Thyroid gland (tissue), 4 donors: ENCODE measurements at regions not wholly inside any gene's neighbourhood (a gene's known extent, or its start where the extent isn't known, plus 50 kb on each side); places are given as distances from the start of the nearest gene placed in this dataset.

Source experiments
- DNase-seq, 2 donors: peaks; one replicate each; pipeline ENCODE4 v3.0.0-alpha.2; 2019
- H3K27ac ChIP-seq, 3 donors: fragments of 200-600 bp; sonication (generic); 1 replicate in 2 of 3; 2 replicates in 1 of 3; pipeline ENCODE4 v1.5.1; 2016 to 2019; ENCODE audit warnings: mild to moderate bottlenecking in 1 of 3, moderate library complexity in 1 of 3
- H3K27me3 ChIP-seq: fragments of 200-600 bp; sonication (generic); one replicate; pipeline ENCODE4 v1.5.1; 2019
- H3K36me3 ChIP-seq, 2 donors: fragments of 200-600 bp; sonication (generic); one replicate each; pipeline ENCODE4 v1.5.1; 2016 to 2019
- H3K4me1 ChIP-seq, 2 donors: fragments of 200-600 bp; sonication (generic); one replicate each; pipeline ENCODE4 v1.5.1; 2017 to 2019
- H3K4me3 ChIP-seq, 3 donors: fragments of 200-600 bp; sonication (generic); replicated peaks in 1 of 3; 1 replicate in 2 of 3; 2 replicates in 1 of 3; pipeline ENCODE4 v1.5.1; 2016; ENCODE audit warnings: mild to moderate bottlenecking in 1 of 3
- H3K9me3 ChIP-seq: fragments of 200-600 bp; sonication (generic); one replicate; pipeline ENCODE4 v1.5.1; 2017
- POLR2A ChIP-seq, 2 donors: fragments of 450-650 bp; IDR thresholded peaks; one replicate each; pipeline ENCODE4 v1.6.1; 2017; ENCODE audit warnings: antibody characterized with exemption in 2 of 2, mild to moderate bottlenecking in 2 of 2, moderate library complexity in 1 of 2
- WGBS, 2 donors: methylation state at CpG; one replicate each; pipeline ENCODE4 v1.1.5; 2017; 5-methylcytosine and 5-hydroxymethylcytosine counted together
- intact Hi-C: fragments of 100-400 bp; cut with DNase I; formaldehyde crosslinking; loops from one replicate; pipeline ENCODE4 v1.15.1; 2023
- TF ChIP-seq, protein P1 (sequence below), 6 experiments: fragments of 200-600 bp in 3 of 6; fragments of 450-650 bp in 3 of 6; sonication (generic) in 3 of 6; IDR thresholded peaks; one replicate each; pipeline ENCODE4 v1.5.1; 2016 to 2019; ENCODE audit warnings: antibody characterized with exemption in 6 of 6, mild to moderate bottlenecking in 2 of 6, inconsistent platforms in 1 of 6, moderate library complexity in 1 of 6

DNA sequence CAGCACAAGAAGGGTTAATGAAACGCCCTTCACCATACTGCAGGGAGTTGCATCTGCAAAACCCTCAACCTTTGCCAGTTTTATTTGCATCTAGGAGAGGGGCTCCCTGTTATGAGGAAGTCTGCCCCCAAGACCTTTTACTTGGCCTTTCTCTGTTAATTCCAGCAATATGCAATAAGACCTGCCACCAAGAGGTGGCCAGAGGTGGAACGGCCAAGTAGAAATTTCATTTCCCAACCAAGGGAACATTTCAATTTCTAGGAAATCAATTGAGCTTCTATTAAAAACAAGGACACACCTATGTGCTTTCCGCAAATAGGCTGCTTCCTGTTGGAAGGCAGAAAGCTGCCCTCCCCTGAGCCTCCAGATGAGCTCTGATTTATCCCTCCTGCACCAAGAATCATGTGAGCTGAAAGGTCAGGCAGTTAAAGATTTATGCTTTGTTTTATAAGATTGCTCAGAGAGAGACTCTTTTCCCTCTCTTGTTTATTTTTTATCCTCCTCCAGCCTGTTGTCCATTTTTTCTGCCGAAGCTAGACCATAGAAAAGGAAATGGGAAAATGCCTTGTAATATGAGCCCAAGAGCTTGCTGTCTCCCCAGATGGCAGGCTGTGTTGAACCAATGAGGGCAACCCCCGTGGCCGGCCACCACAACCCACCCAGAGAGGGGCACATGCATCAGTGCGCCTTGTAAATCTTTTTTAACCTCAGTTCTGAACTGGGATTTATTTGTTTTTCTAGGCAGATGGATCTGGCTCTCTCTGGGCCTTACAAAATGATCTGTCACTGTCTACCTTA is 572.8 kb downstream of the TLE1 start:
- Histone ChIP-seq H3K4me1 (no peaks in the 10 kb centered on the region), H3K9me3 (no peaks in the 10 kb centered on the region), H3K27ac (no peak overlapping the region), H3K4me3 (no peak overlapping the region), H3K36me3 (no peaks in the 10 kb centered on the region), H3K27me3 (no peaks in the 10 kb centered on the region)
- 72 to 74% methylated on average over 7 of the region's 7 CpGs for WGBS, 2 donors
- DNase-seq: no peak
- intact Hi-C loops: no loop called here
- TF ChIP-seq, protein P1, sequence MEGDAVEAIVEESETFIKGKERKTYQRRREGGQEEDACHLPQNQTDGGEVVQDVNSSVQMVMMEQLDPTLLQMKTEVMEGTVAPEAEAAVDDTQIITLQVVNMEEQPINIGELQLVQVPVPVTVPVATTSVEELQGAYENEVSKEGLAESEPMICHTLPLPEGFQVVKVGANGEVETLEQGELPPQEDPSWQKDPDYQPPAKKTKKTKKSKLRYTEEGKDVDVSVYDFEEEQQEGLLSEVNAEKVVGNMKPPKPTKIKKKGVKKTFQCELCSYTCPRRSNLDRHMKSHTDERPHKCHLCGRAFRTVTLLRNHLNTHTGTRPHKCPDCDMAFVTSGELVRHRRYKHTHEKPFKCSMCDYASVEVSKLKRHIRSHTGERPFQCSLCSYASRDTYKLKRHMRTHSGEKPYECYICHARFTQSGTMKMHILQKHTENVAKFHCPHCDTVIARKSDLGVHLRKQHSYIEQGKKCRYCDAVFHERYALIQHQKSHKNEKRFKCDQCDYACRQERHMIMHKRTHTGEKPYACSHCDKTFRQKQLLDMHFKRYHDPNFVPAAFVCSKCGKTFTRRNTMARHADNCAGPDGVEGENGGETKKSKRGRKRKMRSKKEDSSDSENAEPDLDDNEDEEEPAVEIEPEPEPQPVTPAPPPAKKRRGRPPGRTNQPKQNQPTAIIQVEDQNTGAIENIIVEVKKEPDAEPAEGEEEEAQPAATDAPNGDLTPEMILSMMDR (IDR thresholded peaks at IDR 0.05): peak in 1 of 6 experiments; percentile 6
- TF ChIP-seq POLR2A (IDR thresholded peaks at IDR 0.05): no peak

DNA sequence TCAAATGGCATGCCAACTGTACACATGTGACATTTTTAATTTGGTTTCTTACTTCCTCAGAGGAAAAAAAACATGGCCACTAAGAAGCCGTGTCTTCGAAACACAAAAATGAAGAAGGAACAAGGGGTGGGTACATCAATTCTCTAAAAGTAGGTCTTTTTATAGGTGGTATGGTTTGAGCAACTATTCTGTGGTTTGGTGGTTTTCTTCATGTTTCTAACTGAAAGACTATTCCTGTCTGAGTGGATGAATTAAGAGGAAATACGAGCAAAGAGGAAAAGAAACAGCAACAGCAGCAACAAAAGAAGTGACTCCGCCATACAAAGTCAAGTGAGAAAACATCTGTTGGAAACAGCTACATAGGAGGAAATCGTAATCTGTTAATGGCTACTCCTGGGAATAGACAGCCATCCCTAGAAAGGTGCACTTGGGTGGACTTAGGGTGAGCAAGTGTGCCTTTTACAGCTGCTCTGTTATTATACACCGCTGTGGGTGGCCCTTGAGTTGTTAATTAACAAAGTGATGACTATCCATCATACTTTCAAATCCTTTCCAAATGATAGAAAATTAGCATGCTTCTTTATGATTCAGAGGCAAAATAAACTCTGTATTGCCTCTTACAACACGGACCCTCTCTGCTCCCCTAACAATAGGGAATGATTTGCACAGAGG is 575.8 kb downstream of the TLE1 start:
- Histone ChIP-seq H3K27me3 (no peaks in the 10 kb centered on the region), H3K4me3 (no peak overlapping the region), H3K9me3 (no peaks in the 10 kb centered on the region), H3K27ac (no peak overlapping the region), H3K4me1 (no peaks in the 10 kb centered on the region), H3K36me3 (no peaks in the 10 kb centered on the region)
- no peak for DNase-seq
- 78 to 81% methylated on average over 7 of the region's 7 CpGs for WGBS, 2 donors
- intact Hi-C loops: no loop called here
- TF ChIP-seq, protein P1 (IDR thresholded peaks at IDR 0.05): no peak

DNA sequence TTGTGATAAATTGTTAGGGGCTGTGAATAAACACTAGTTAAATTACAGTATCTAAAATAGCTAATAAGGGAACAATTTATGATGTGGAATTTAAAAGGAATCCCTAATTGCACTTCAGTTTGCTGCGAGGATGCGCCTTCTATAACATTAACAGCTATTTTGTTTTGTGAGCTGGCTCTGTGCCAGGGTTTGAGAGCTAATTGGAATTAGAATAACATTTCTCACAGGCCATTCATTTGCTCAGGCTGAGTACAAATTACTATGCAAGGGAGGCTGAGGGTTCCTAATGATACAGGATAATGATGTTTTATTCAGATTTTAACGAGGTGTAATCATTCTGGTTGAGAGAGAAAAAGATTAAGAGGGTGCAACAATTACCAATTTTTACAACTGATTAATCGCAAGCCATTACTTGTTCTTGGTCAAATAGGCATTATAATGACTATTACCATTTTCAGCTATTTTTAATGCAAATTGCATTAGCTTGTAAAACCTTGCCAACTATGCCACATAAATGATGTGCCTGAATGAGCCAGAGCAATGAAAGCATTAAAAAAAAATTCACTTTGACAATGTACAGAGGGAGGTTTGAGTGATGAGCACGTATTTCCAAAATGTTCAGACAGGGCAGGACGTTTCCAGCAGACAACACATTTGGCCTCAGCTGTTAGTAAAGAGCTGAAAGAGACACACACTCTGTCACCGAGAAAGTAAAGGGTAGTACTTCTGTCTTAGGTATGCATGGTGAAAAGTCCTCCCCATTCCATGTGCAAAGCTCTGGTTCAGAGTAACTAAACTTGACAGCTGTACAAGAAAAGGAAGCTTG is 576.5 kb downstream of the TLE1 start:
- Histone ChIP-seq H3K36me3 (no peaks in the 10 kb centered on the region), H3K4me1 (no peaks in the 10 kb centered on the region), H3K9me3 (no peaks in the 10 kb centered on the region), H3K27ac (no peak overlapping the region), H3K4me3 (no peak overlapping the region), H3K27me3 (no peaks in the 10 kb centered on the region)
- WGBS, 2 donors: 77 to 82% methylated on average over 7 of the region's 7 CpGs
- no peak for DNase-seq
- no peak for TF ChIP-seq POLR2A (IDR thresholded peaks at IDR 0.05)
- TF ChIP-seq, protein P1 (IDR thresholded peaks at IDR 0.05): no peak
- intact Hi-C loops: no loop called here

DNA sequence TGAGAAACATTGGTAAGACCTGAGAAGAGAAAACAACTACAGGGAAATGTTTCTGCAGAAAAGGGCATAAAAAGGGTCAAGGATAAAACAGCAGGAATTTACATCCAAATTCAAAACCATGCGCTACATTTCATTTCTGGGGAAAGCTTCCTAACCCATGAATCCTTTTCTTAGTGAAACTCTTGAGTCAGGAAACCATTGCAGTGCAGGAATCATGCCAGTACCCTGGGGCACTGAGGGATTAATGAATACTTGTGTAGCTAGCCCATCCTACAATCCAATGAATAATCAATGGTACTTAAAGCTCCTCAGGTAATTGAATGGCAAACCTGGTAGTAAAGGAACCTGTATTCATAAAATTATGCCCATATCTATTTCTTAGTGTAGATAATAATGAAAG is 580.5 kb downstream of the TLE1 start:
- Histone ChIP-seq H3K36me3 (no peaks in the 10 kb centered on the region), H3K4me1 (no peaks in the 10 kb centered on the region), H3K27ac (no peak overlapping the region), H3K27me3 (no peaks in the 10 kb centered on the region), H3K9me3 (no peaks in the 10 kb centered on the region), H3K4me3 (no peak overlapping the region)
- intact Hi-C loops: no loop called here
- WGBS, 2 donors: 94 to 95% methylated on average over 1 of the region's 1 CpG
- TF ChIP-seq, protein P1 (IDR thresholded peaks at IDR 0.05): no peak
- no peak for TF ChIP-seq POLR2A (IDR thresholded peaks at IDR 0.05)
- no peak for DNase-seq
